ENCODE measurements at regions not wholly inside any gene's neighbourhood (a gene's known extent, or its start where the extent isn't known, plus 50 kb on each side); places are given as distances from the start of the nearest gene placed in this dataset.

- DNase-seq (peak; percentile 23), ATAC-seq (no peak)
- H3K9me3 ChIP-seq = no peaks in the 10 kb centered on the region
- H3K4me3 ChIP-seq = no peak overlapping the region
- H3K27ac ChIP-seq = no peak overlapping the region
- no peak for TF ChIP-seq CTCF (IDR thresholded peaks at IDR 0.05)
- intact Hi-C loops (cut with DNase I) = no loop called here
- no peaks in the 10 kb centered on the region for H3K36me3 ChIP-seq
- H3K27me3 ChIP-seq = no peaks in the 10 kb centered on the region
- H3K4me1 ChIP-seq = peaks cover 16% of the 10 kb centered on the region
These were observed 272.0 kb downstream of the XXYLT1 start for GRCh38 chr3:194998948-194999347.

DNA sequence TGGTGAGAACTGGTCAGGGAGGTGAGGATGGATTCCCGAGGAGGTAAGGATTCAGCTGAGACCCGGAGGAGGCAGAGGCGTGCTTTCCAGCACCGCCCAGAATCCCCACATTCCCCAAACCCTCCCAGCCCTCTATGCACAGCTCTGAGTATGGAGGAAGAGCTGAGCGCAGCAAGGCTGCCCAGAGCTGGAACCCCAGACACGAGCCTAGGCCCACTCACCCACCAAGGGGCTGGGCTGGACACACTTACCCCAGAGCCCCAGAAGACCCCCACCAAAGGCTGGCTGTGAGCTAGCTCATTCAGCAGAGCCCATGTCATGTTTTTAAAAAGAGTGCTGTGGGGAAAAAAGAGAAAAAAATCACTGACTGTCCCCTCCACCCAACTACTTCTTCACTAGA lies 271.5 kb downstream of the XXYLT1 start:
- intact Hi-C loops (cut with DNase I) = no loop called here
- Histone ChIP-seq H3K36me3 (no peaks in the 10 kb centered on the region), H3K9me3 (no peaks in the 10 kb centered on the region)

GRCh38 chr3:195001261-195001660 lies 269.7 kb downstream of the XXYLT1 start:
- TF ChIP-seq CTCF (IDR thresholded peaks at IDR 0.05) = no peak
- no peak overlapping the region for H3K4me3 ChIP-seq
- intact Hi-C loops (cut with DNase I) = no loop called here
- DNase-seq (peak; percentile 26), ATAC-seq (no peak)
- H3K9me3 ChIP-seq = no peaks in the 10 kb centered on the region
- no peaks in the 10 kb centered on the region for H3K36me3 ChIP-seq
- no peaks in the 10 kb centered on the region for H3K27me3 ChIP-seq
- peaks cover 16% of the 10 kb centered on the region for H3K4me1 ChIP-seq
- H3K27ac ChIP-seq = no peak overlapping the region

More for the DNA sequence above, 271.5 kb downstream of the XXYLT1 start:
- Histone ChIP-seq H3K27me3 (no peaks in the 10 kb centered on the region), H3K27ac (no peak overlapping the region), H3K4me1 (peaks cover 16% of the 10 kb centered on the region), H3K4me3 (no peak overlapping the region)
- peak; percentile 33 for DNase-seq
- ATAC-seq = no peak
- no peak for TF ChIP-seq CTCF (IDR thresholded peaks at IDR 0.05)

- peak; percentile 69 for ATAC-seq
- Histone ChIP-seq H3K9me3 (no peaks in the 10 kb centered on the region), H3K4me3 (no peak overlapping the region), H3K27ac (no peak overlapping the region), H3K36me3 (no peaks in the 10 kb centered on the region), H3K27me3 (no peaks in the 10 kb centered on the region), H3K4me1 (peaks cover 16% of the 10 kb centered on the region)
- DNase-seq = peak; percentile 76
- intact Hi-C loops (cut with DNase I) = no loop called here
- peak; percentile 43 for TF ChIP-seq CTCF (IDR thresholded peaks at IDR 0.05)
These were observed 268.7 kb downstream of the XXYLT1 start for GRCh38 chr3:195001961-195002861.

DNA sequence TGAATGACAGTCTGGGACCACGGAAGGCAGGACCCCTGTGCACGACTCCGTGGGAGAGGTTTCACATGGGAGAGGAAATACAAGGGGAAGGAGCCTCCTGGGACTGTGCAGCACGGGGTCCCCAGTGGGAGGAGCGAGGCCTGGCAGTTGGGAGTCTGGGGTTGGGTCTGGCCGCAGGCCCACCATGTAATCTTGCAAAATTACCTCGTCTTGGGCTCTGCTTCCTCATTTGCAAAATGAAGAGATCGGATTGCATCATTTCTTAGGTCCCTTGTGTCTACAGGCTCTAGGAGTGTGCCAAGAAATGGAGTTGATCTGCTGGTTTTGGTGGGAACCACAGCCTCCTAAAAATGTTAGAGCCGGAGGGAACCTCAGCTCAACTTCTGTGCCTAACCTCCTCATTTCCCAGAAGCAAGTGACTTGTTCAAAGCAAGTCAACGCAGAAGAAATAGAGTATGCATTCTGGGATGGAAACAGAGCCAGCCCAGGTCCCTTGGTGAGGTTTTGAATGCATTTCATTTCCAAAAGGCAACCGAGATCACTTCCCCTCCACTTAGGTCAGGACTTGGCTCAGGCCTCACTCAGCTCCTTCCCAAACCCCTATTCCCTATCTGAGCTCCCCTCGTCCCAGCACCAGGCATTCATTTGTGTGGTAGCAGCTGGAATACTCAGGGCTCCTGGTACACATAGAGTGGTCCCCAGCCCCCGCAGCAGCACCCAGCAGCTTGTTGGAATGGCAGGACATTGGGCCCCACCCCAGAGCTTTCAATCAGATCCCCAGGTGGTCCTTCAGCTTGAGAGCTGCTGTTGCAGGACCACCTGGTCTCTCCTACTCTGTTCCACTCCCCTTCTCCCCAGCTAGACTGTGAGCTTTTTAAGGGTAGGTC lies 267.7 kb downstream of the XXYLT1 start:
- H3K4me3 ChIP-seq = no peak overlapping the region
- no peaks in the 10 kb centered on the region for H3K9me3 ChIP-seq
- ATAC-seq = peak; percentile 69
- H3K27me3 ChIP-seq = no peaks in the 10 kb centered on the region
- no peaks in the 10 kb centered on the region for H3K36me3 ChIP-seq
- peak; percentile 72 for DNase-seq
- peaks cover 16% of the 10 kb centered on the region for H3K4me1 ChIP-seq
- intact Hi-C loops (cut with DNase I) = no loop called here
- no peak overlapping the region for H3K27ac ChIP-seq
- TF ChIP-seq CTCF (IDR thresholded peaks at IDR 0.05) = no peak
